Fibroblast of mammary gland (primary cell): ENCODE measurements at regions not wholly inside any gene's neighbourhood (a gene's known extent, or its start where the extent isn't known, plus 50 kb on each side); places are given as distances from the start of the nearest gene placed in this dataset.
"Not testable (repeated sequence)": the region's sequence is repeated elsewhere in the genome, so short reads cannot be mapped to it uniquely, and the experiment has no call there.

Experiments used
- DNase-seq: peaks from one replicate; pipeline ENCODE4 v3.0.0-alpha.2; 2010; ENCODE audit warnings: low read depth
- H3K4me3 ChIP-seq: 2 replicates; pipeline ENCODE4 v1.5.1; 2011; ENCODE audit warnings: low read depth, mild to moderate bottlenecking, low read length, moderate library complexity; ENCODE audit not compliant: control insufficient read depth
- TF ChIP-seq, protein P1 (sequence below): conservative IDR thresholded peaks from 2 replicates; pipeline ENCODE4 v1.5.1; 2011; ENCODE audit warnings: low read depth, low read length, inconsistent platforms; ENCODE audit not compliant: control insufficient read depth, insufficient read depth

DNA sequence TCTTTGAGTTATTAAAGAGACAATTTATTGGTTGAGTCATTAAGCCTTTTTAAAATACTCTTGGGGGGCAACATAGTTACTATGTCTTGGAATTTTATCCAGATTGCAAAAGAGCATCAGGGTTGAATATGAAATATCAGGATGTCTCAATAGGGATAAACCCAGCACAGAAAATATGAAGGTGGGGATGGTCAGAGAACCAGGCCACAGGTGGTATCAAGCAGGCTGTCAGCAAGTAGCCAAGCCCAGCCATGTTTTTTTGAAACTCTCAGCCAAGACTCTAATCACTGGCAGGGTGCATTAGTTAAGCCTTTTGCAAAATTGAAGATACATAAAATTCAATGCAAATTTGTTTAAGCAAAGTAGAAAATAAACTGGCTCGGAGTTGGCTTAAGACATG is 468.9 kb downstream of the DTWD2 start:
- TF ChIP-seq, protein P1, sequence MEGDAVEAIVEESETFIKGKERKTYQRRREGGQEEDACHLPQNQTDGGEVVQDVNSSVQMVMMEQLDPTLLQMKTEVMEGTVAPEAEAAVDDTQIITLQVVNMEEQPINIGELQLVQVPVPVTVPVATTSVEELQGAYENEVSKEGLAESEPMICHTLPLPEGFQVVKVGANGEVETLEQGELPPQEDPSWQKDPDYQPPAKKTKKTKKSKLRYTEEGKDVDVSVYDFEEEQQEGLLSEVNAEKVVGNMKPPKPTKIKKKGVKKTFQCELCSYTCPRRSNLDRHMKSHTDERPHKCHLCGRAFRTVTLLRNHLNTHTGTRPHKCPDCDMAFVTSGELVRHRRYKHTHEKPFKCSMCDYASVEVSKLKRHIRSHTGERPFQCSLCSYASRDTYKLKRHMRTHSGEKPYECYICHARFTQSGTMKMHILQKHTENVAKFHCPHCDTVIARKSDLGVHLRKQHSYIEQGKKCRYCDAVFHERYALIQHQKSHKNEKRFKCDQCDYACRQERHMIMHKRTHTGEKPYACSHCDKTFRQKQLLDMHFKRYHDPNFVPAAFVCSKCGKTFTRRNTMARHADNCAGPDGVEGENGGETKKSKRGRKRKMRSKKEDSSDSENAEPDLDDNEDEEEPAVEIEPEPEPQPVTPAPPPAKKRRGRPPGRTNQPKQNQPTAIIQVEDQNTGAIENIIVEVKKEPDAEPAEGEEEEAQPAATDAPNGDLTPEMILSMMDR, result no peak
- DNase-seq, result no peak

GRCh38 chr5:118518720-118519119 is 469.6 kb downstream of the DTWD2 start:
- TF ChIP-seq, protein P1, result no peak
- DNase-seq, result no peak

More for the DNA sequence above, 468.9 kb downstream of the DTWD2 start:
- H3K4me3 ChIP-seq, result no peak overlapping the region

GRCh38 chr5:118511846-118512245 is 476.5 kb downstream of the DTWD2 start:
- H3K4me3 ChIP-seq, result no peak overlapping the region
- TF ChIP-seq, protein P1, result no peak
- DNase-seq, result no peak

More at GRCh38 chr5:118518720-118519119, 469.6 kb downstream of the DTWD2 start:
- H3K4me3 ChIP-seq, result no peak overlapping the region

- no peak for DNase-seq
These were observed 482.0 kb downstream of the DTWD2 start for GRCh38 chr5:118506217-118506852.

GRCh38 chr5:118502232-118502631 is 486.1 kb downstream of the DTWD2 start:
- H3K4me3 ChIP-seq, DNase-seq: not testable (repeated sequence)

More at GRCh38 chr5:118506217-118506852, 482.0 kb downstream of the DTWD2 start:
- no peak overlapping the region for H3K4me3 ChIP-seq
- TF ChIP-seq, protein P1, result no peak

DNA sequence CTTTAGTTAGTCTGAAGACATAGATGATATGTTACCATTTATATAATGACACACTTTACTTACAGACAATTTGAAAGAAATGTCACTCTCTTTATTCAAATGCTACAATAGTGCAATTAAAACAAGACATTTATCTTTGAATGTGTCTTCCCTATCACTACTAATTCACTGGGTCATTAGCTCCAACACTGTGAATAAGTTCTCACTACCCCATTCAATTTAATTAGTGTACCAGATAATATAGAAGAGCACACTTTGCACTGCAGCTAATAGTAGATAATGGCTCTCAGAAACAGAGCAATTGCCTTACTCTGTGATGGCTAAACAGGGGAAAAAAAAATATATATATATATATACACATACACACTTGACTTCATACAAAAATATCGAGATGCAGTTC is 497.0 kb downstream of the DTWD2 start:
- TF ChIP-seq, protein P1, result no peak
- no peak for DNase-seq
- H3K4me3 ChIP-seq, result no peak overlapping the region

DNA sequence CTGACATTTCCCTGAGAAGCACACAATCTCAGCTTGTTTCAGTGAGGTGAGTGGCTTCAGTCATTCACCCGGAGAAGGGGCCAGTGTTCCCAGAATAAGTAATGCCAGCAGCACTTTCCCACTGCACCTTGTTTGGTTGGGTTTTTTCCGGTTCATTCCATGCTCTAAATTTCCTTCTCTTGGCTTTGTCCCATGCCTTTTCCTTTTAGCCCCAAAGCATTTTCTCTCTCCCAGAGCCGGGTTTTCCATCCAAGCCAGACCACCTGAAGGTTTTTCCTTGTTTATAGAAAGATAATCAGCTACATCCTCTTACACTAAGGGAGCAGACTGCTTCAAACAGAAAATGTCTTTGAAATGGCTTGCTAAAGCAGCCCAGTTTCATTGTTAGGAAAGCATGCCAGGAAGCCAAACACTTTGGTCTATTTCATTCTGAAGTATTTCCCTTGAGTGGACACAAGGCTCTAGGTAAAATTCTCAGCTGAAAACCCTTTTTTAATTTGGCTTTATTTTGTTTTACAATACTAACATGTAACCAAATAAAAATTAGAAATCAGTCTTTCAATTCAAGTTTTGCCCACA is 501.6 kb downstream of the DTWD2 start:
- TF ChIP-seq, protein P1, result no peak
- DNase-seq, result no peak
- no peak overlapping the region for H3K4me3 ChIP-seq
